Adipocyte (in vitro differentiated cells): ENCODE measurements at regions not wholly inside any gene's neighbourhood (a gene's known extent, or its start where the extent isn't known, plus 50 kb on each side); places are given as distances from the start of the nearest gene placed in this dataset.
"Not testable (repeated sequence)": the region's sequence is repeated elsewhere in the genome, so short reads cannot be mapped to it uniquely, and the experiment has no call there.

Experiments used
- DNase-seq: peaks from one replicate; pipeline ENCODE4 v3.0.0-alpha.2; 2015; ENCODE audit warnings: low read depth
- H3K27me3 ChIP-seq: replicated peaks from 2 replicates; pipeline ENCODE4 v1.7.0; 2013; ENCODE audit warnings: mild to moderate bottlenecking, low read length, moderate library complexity; ENCODE audit not compliant: control insufficient read depth, insufficient read depth
- H3K36me3 ChIP-seq: 2 replicates; pipeline ENCODE4 v1.7.0; 2013; ENCODE audit warnings: low read length, mild to moderate bottlenecking, moderate library complexity; ENCODE audit not compliant: control insufficient read depth, insufficient read depth, severe bottlenecking
- H3K4me1 ChIP-seq: 2 replicates; pipeline ENCODE4 v1.7.0; 2013; ENCODE audit warnings: mild to moderate bottlenecking, low read length, moderate library complexity; ENCODE audit not compliant: control insufficient read depth, insufficient read depth
- H3K4me3 ChIP-seq: 2 replicates; pipeline ENCODE4 v1.7.0; 2013; ENCODE audit warnings: mild to moderate bottlenecking, low read length, moderate library complexity
- H3K9ac ChIP-seq: 2 replicates; pipeline ENCODE4 v1.7.0; 2013; ENCODE audit warnings: mild to moderate bottlenecking, low read length, moderate library complexity
- H3K9me3 ChIP-seq: 2 replicates; pipeline ENCODE4 v1.7.0; 2013; ENCODE audit warnings: mild to moderate bottlenecking, low read length, moderate library complexity; ENCODE audit not compliant: control insufficient read depth

DNA sequence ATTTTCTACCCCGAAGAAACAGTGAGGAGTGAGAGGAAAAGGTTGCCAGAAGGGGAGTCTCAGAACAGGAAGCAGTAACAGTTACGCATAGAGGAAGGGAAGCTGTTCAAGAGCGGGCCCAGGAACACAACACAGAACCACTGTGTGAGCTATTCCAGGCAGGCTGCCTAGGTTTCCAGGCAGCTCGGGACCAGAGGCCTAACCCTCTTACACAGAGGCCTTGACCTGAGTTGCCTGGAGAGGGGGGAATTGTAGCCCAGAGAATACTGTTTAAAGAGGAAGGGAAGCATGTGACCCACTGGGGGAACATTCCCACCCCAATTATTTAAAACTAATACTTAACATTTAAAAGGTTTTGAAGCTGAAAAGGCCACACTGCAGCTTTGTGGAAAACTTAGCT is 93.3 kb upstream of the ZNF98 start:
- Histone ChIP-seq H3K9me3 (peaks cover 3% of the 10 kb centered on the region), H3K9ac (no peak overlapping the region), H3K4me1 (no peaks in the 10 kb centered on the region), H3K4me3 (no peak overlapping the region), H3K36me3 (no peaks in the 10 kb centered on the region), H3K27me3 (no peaks in the 10 kb centered on the region)
- DNase-seq = no peak

GRCh38 chr19:22503524-22503923 is 81.4 kb upstream of the ZNF98 start:
- Histone ChIP-seq H3K4me3 (no peak overlapping the region), H3K36me3 (no peaks in the 10 kb centered on the region), H3K9ac (no peak overlapping the region), H3K4me1 (no peaks in the 10 kb centered on the region), H3K27me3 (no peaks in the 10 kb centered on the region), H3K9me3 (peaks cover 44% of the 10 kb centered on the region)
- no peak for DNase-seq

DNA sequence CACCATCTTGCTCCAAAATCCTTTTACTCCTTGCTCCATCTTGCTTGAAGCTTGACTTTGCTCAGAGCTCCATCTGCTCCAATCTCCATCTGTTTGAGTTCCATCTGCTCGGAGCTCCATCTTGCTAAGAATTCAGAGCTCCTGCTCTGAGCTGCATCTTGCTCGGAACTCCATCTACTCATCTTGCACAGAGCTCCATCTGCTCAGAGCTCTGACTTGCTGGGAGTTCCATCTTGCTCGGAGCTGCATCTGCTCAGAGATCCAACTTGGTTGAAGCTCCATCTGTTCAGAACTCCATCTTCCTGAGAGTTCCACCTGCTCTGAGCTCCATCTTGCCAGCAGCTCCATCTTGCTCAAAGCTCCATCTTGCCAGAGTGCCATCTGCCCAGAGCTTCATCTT is 80.6 kb upstream of the ZNF98 start:
- Histone ChIP-seq H3K27me3 (no peaks in the 10 kb centered on the region), H3K4me3 (no peak overlapping the region), H3K4me1 (no peaks in the 10 kb centered on the region), H3K9me3 (peaks cover 41% of the 10 kb centered on the region), H3K9ac (no peak overlapping the region), H3K36me3 (no peaks in the 10 kb centered on the region)
- DNase-seq = no peak

DNA sequence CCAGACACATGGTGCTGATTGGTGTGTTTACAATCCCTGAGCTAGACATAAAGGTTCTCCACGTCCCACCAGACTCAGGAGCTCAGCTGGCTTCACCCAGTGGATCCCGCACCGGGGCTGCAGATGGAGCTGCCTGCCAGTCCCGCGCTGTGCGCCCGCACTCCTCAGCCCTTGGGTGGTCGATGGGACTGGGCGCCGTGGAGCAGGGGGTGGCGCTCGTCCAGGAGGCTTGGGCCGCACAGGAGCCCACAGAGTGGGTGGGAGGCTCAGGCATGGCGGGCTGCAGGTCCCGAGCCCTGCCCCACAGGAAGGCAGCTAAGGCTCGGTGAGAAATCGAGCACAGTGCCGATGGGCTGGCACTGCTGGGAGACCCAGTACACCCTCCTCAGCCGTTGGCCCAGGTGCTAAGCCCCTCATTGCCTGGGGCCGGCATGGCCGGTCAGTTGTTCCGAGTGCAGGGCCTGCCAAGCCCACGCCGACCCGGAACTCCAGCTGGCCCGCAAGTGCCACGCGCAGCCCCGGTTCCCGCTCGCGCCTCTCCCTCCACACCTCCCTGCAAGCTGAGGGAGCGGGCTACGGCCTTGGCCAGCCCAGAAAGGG is 76.8 kb upstream of the ZNF98 start:
- not testable (repeated sequence) for DNase-seq, H3K4me1 ChIP-seq, H3K27me3 ChIP-seq, H3K36me3 ChIP-seq, H3K4me3 ChIP-seq, H3K9ac ChIP-seq
- H3K9me3 ChIP-seq = peaks cover 58% of the 10 kb centered on the region

GRCh38 chr19:22491746-22492145 is 69.6 kb upstream of the ZNF98 start:
- no peaks in the 10 kb centered on the region for H3K36me3 ChIP-seq
- H3K27me3 ChIP-seq = no peaks in the 10 kb centered on the region
- no peak for DNase-seq
- no peak overlapping the region for H3K4me3 ChIP-seq
- peaks cover 80% of the 10 kb centered on the region for H3K9me3 ChIP-seq
- H3K4me1 ChIP-seq = no peaks in the 10 kb centered on the region
- H3K9ac ChIP-seq = no peak overlapping the region

DNA sequence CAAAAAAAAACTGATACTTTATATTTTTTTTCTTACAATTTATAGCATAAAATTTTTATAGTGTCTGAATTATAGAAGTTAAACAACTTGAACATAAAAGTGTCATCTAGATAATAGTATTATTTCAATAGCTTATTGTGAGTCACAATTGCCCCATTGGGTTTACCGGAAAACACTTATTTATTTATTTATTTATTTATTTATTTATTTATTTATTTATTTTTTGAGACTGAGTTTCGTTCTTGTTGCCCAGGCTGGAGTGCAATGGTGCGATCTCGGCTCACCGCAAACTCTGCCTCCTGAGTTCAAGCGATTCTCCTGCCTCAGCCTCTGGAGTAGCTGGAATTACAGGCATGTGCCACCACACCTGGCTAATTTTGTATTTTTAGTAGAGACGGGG is 61.4 kb upstream of the ZNF98 start:
- peaks cover 91% of the 10 kb centered on the region for H3K9me3 ChIP-seq
- not testable (repeated sequence) for H3K4me3 ChIP-seq, H3K27me3 ChIP-seq, H3K9ac ChIP-seq, H3K36me3 ChIP-seq, DNase-seq, H3K4me1 ChIP-seq

- Histone ChIP-seq H3K4me3 (peak overlapping the region; percentile 69), H3K36me3 (no peaks in the 10 kb centered on the region), H3K4me1 (no peaks in the 10 kb centered on the region), H3K9me3 (peaks cover 98% of the 10 kb centered on the region), H3K27me3 (no peaks in the 10 kb centered on the region), H3K9ac (no peak overlapping the region)
- no peak for DNase-seq
Measured at GRCh38 chr19:22472180-22472637, 50.1 kb upstream of the ZNF98 start.
